ENCODE measurements at regions not wholly inside any gene's neighbourhood (a gene's known extent, or its start where the extent isn't known, plus 50 kb on each side); places are given as distances from the start of the nearest gene placed in this dataset.

- H3K36me3 ChIP-seq (ENCODE audit: insufficient read depth, low read length), result no peaks in the 10 kb centered on the region
- H2AFZ ChIP-seq (ENCODE audit: low read length), result no peak overlapping the region
- no peaks in the 10 kb centered on the region for H4K20me1 ChIP-seq (ENCODE audit: insufficient read depth, low read length)
- no peak overlapping the region for H3K4me3 ChIP-seq (ENCODE audit: insufficient read depth, low read length)
- no peaks in the 10 kb centered on the region for H3K27me3 ChIP-seq (ENCODE audit: insufficient read depth, low read length)
- H3K79me2 ChIP-seq (ENCODE audit: insufficient read depth, low read length), result no peaks in the 10 kb centered on the region
- no peak overlapping the region for H3K4me2 ChIP-seq (ENCODE audit: insufficient read depth, low read length)
- H3K4me1 ChIP-seq (ENCODE audit: insufficient read depth, low read length), result peaks cover 19% of the 10 kb centered on the region
- H3K9me3 ChIP-seq (ENCODE audit: low read depth, low read length), result no peaks in the 10 kb centered on the region
- TF ChIP-seq, protein P1, sequence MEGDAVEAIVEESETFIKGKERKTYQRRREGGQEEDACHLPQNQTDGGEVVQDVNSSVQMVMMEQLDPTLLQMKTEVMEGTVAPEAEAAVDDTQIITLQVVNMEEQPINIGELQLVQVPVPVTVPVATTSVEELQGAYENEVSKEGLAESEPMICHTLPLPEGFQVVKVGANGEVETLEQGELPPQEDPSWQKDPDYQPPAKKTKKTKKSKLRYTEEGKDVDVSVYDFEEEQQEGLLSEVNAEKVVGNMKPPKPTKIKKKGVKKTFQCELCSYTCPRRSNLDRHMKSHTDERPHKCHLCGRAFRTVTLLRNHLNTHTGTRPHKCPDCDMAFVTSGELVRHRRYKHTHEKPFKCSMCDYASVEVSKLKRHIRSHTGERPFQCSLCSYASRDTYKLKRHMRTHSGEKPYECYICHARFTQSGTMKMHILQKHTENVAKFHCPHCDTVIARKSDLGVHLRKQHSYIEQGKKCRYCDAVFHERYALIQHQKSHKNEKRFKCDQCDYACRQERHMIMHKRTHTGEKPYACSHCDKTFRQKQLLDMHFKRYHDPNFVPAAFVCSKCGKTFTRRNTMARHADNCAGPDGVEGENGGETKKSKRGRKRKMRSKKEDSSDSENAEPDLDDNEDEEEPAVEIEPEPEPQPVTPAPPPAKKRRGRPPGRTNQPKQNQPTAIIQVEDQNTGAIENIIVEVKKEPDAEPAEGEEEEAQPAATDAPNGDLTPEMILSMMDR (IDR thresholded peaks at IDR 0.05; ENCODE audit: extremely low read depth, low read depth, low read length), result no peak
- no peak overlapping the region for H3K27ac ChIP-seq (ENCODE audit: low read depth, low read length)
- DNase-seq (ENCODE audit: insufficient read length, low spot score, missing footprints), result no peak
These were observed 229.8 kb upstream of the CEP162 start for GRCh38 chr6:84457276-84457675.

DNA sequence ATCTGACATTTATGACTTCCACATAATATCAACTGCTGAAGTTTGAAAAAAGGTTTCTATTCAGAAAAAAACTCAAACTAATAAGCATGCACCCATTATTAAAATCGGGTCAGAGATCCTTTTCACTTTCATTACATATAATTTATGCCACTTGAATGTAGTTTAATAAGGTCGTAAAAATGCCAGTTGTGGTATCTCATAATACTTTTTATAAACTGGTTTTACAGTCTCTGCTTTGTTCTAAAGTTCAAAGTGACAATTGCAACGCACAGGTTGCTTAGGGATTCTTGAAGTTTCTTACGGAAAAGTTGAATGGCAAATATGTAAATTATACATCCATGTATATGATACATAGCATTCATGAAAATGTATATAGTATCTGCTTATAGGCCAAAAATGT lies 229.4 kb upstream of the CEP162 start:
- no peak overlapping the region for H3K27ac ChIP-seq (ENCODE audit: low read depth, low read length)
- TF ChIP-seq, protein P1 (IDR thresholded peaks at IDR 0.05; ENCODE audit: extremely low read depth, low read depth, low read length), result no peak

DNA sequence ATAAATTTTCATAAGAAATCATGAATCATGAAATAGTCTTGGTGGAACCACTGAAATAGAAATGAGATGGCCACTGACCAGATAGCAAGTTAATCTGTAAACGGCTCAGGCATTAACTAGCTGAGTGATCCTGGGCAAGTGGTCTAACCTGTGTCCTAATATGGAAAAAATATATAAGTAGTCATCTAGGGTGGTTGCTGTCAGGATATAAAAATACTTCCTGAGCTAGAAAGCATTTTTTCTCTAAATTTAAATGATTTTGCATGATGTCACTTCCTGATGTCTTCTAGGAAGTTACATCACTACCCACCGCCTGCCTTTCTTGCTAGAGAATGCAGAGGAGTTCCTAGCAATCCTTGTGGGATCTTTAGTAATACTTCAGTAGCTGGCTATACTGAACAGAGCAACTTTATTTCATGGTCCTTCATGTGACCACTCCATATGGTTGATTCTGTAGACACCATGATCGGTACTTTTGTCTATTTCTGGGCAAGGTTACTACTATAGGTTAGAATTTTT lies 228.1 kb upstream of the CEP162 start:
- H3K27me3 ChIP-seq (ENCODE audit: insufficient read depth, low read length), result no peaks in the 10 kb centered on the region
- H2AFZ ChIP-seq (ENCODE audit: low read length), result no peak overlapping the region
- H4K20me1 ChIP-seq (ENCODE audit: insufficient read depth, low read length), result no peaks in the 10 kb centered on the region
- H3K4me3 ChIP-seq (ENCODE audit: insufficient read depth, low read length), result no peak overlapping the region
- H3K4me2 ChIP-seq (ENCODE audit: insufficient read depth, low read length), result no peak overlapping the region
- no peak overlapping the region for H3K27ac ChIP-seq (ENCODE audit: low read depth, low read length)
- H3K36me3 ChIP-seq (ENCODE audit: insufficient read depth, low read length), result no peaks in the 10 kb centered on the region
- H3K79me2 ChIP-seq (ENCODE audit: insufficient read depth, low read length), result no peaks in the 10 kb centered on the region
- peaks cover 5% of the 10 kb centered on the region for H3K4me1 ChIP-seq (ENCODE audit: insufficient read depth, low read length)
- DNase-seq (ENCODE audit: insufficient read length, low spot score, missing footprints), result no peak
- H3K9me3 ChIP-seq (ENCODE audit: low read depth, low read length), result no peaks in the 10 kb centered on the region
- TF ChIP-seq, protein P1 (IDR thresholded peaks at IDR 0.05; ENCODE audit: extremely low read depth, low read depth, low read length), result no peak

More for the DNA sequence above, 229.4 kb upstream of the CEP162 start:
- Histone ChIP-seq H3K36me3 (ENCODE audit: insufficient read depth, low read length) (no peaks in the 10 kb centered on the region), H3K9me3 (ENCODE audit: low read depth, low read length) (no peaks in the 10 kb centered on the region), H3K79me2 (ENCODE audit: insufficient read depth, low read length) (no peaks in the 10 kb centered on the region), H3K4me1 (ENCODE audit: insufficient read depth, low read length) (peaks cover 15% of the 10 kb centered on the region), H3K4me2 (ENCODE audit: insufficient read depth, low read length) (no peak overlapping the region), H4K20me1 (ENCODE audit: insufficient read depth, low read length) (no peaks in the 10 kb centered on the region), H3K4me3 (ENCODE audit: insufficient read depth, low read length) (no peak overlapping the region), H3K27me3 (ENCODE audit: insufficient read depth, low read length) (no peaks in the 10 kb centered on the region), H2AFZ (ENCODE audit: low read length) (no peak overlapping the region)
- no peak for DNase-seq (ENCODE audit: insufficient read length, low spot score, missing footprints)

DNA sequence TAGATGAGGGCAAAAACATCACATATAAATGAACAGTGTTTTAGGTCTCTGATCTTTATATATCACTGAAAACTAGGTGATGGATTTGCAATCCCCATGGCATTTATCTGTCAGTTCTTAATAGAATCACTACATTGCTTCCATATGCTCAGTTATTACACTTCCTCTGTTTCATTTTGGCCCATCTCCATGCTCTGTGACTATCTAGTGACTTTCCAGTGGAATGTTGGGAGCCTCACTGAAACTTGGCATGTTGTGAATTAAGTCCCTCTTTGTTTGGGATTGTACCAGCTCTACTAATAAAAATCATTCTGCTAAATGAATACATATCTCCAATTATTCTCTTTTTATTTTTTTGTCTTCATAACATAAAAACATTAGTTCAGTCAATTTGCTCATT lies 226.1 kb upstream of the CEP162 start:
- Histone ChIP-seq H3K4me2 (ENCODE audit: insufficient read depth, low read length) (no peak overlapping the region), H4K20me1 (ENCODE audit: insufficient read depth, low read length) (no peaks in the 10 kb centered on the region), H3K79me2 (ENCODE audit: insufficient read depth, low read length) (no peaks in the 10 kb centered on the region), H3K4me1 (ENCODE audit: insufficient read depth, low read length) (peaks cover 1% of the 10 kb centered on the region), H3K36me3 (ENCODE audit: insufficient read depth, low read length) (no peaks in the 10 kb centered on the region), H3K27ac (ENCODE audit: low read depth, low read length) (no peak overlapping the region), H2AFZ (ENCODE audit: low read length) (no peak overlapping the region), H3K4me3 (ENCODE audit: insufficient read depth, low read length) (no peak overlapping the region), H3K9me3 (ENCODE audit: low read depth, low read length) (no peaks in the 10 kb centered on the region), H3K27me3 (ENCODE audit: insufficient read depth, low read length) (no peaks in the 10 kb centered on the region)
- no peak for DNase-seq (ENCODE audit: insufficient read length, low spot score, missing footprints)
- TF ChIP-seq, protein P1 (IDR thresholded peaks at IDR 0.05; ENCODE audit: extremely low read depth, low read depth, low read length), result no peak
